Panc1 (cell line): ENCODE measurements at regions not wholly inside any gene's neighbourhood (a gene's known extent, or its start where the extent isn't known, plus 50 kb on each side); places are given as distances from the start of the nearest gene placed in this dataset.

Experiments used
- ATAC-seq: fragments of 200-7000 bp; cut with Tn5 transposase; 2 replicates; pipeline ENCODE4 v1.9.1; 2020; ENCODE audit warnings: mild to moderate bottlenecking, moderate library complexity
- BruUV-seq: library from RNA; stranded (reverse); fragments of 400-500 nt; replicated peaks from 2 replicates; lab custom pipeline; 2021; lab: Mats Ljungman, UMichigan
- CTCF ChIA-PET: fragments of 300-600 bp; sonication (Branson Sonifier 250); formaldehyde crosslinking; loops from one replicate; lab custom pipeline; 2022; ENCODE audit warnings: antibody characterized with exemption; lab: Charles Lee
- POLR2A ChIA-PET: fragments of 300-600 bp; sonication (Branson Sonifier 250); formaldehyde crosslinking; loops from one replicate; lab custom pipeline; 2022; ENCODE audit warnings: antibody characterized with exemption; lab: Charles Lee
- DNase-seq: peaks from one replicate; pipeline ENCODE4 v3.0.0-alpha.2; 2010; ENCODE audit warnings: low read depth, low spot score
- H3K27ac ChIP-seq: 2 replicates; pipeline ENCODE4 v1.5.1; 2011; ENCODE audit warnings: mild to moderate bottlenecking, low read length, inconsistent platforms
- H3K27me3 ChIP-seq: fragments of 200-500 bp; sonication (Bioruptor generic); 2 replicates; pipeline ENCODE4 v1.6.0; 2014; ENCODE audit warnings: low read length, inconsistent platforms; ENCODE audit not compliant: control insufficient read depth, insufficient read depth
- H3K36me3 ChIP-seq: fragments of 200-500 bp; sonication (Bioruptor generic); 2 replicates; pipeline ENCODE4 v1.5.1; 2014; ENCODE audit warnings: inconsistent platforms, mild to moderate bottlenecking, low read length, moderate library complexity; ENCODE audit not compliant: control insufficient read depth, insufficient read depth
- H3K4me1 ChIP-seq: 2 replicates; pipeline ENCODE4 v1.5.1; 2011; ENCODE audit warnings: inconsistent platforms, mild to moderate bottlenecking, low read length, moderate library complexity; ENCODE audit not compliant: control insufficient read depth, insufficient read depth
- H3K4me3 ChIP-seq, 2 experiments: 2 replicates each; pipeline ENCODE4 v1.5.1; 2011 to 2012; ENCODE audit warnings: low read depth in 2 of 2, low read length in 2 of 2, mild to moderate bottlenecking in 2 of 2, inconsistent platforms in 1 of 2, moderate library complexity in 1 of 2
- H3K9me3 ChIP-seq: fragments of 200-500 bp; sonication (Bioruptor generic); 2 replicates; pipeline ENCODE4 v1.5.1; 2014; ENCODE audit warnings: low read depth, mild to moderate bottlenecking, inconsistent platforms, low read length, moderate library complexity; ENCODE audit not compliant: control insufficient read depth, insufficient read depth
- CTCF ChIP-seq: fragments of 450-650 bp; IDR thresholded peaks from 2 replicates; pipeline ENCODE4 v1.5.1; 2017; ENCODE audit warnings: mild to moderate bottlenecking
- POLR2AphosphoS5 ChIP-seq: IDR thresholded peaks from 2 replicates; pipeline ENCODE4 v1.6.1; 2012; ENCODE audit warnings: mild to moderate bottlenecking, low read depth, low read length, moderate library complexity
- REST ChIP-seq, 2 experiments: IDR thresholded peaks; 2 replicates each; pipeline ENCODE4 v1.6.1; 2011 to 2012; ENCODE audit warnings: low read depth in 2 of 2, control low read depth in 1 of 2, low read length in 1 of 2, mild to moderate bottlenecking in 1 of 2, moderate library complexity in 1 of 2; ENCODE audit not compliant: insufficient read depth in 1 of 2
- SIN3A ChIP-seq: IDR thresholded peaks from 2 replicates; pipeline ENCODE4 v1.6.1; 2012; ENCODE audit warnings: low read depth, mild to moderate bottlenecking, low read length, moderate library complexity, borderline replicate concordance; ENCODE audit not compliant: insufficient read depth
- TCF7L2 ChIP-seq: IDR thresholded peaks from 2 replicates; pipeline ENCODE4 v1.6.1; 2011; ENCODE audit warnings: mild to moderate bottlenecking, low read depth, low read length, inconsistent platforms
- in situ Hi-C: cut with HindIII; loops from 2 replicates; pipeline ENCODE4 v1.10.0; 2016; ENCODE audit warnings: low sequenced_read_pairs, low pct_unique_long_range_greater_than_20kb
- intact Hi-C: fragments of 100-400 bp; cut with micrococcal nuclease; formaldehyde crosslinking; loops from one replicate; pipeline ENCODE4 v1.10.0; 2022; ENCODE audit not compliant: unreplicated experiment

- POLR2A ChIA-PET, result no interaction called here
- intact Hi-C loops, result no loop called here
Measured at GRCh38 chr3:164451072-164451910, 627.0 kb downstream of the SI start.

More at GRCh38 chr3:164451072-164451910, 627.0 kb downstream of the SI start:
- no peak overlapping the region for H3K27ac ChIP-seq
- ATAC-seq (no peak), DNase-seq (no peak)
- no peak overlapping the region for H3K4me3 ChIP-seq
- no peaks in the 10 kb centered on the region for H3K27me3 ChIP-seq
- no peaks in the 10 kb centered on the region for H3K36me3 ChIP-seq
- TF ChIP-seq SIN3A, result no peak
- no peak for TF ChIP-seq CTCF
- no peak for TF ChIP-seq REST (IDR thresholded peaks at IDR 0.05; ENCODE audit: insufficient read depth in 1 of 2, low read depth in 2 of 2, low read length in 1 of 2)
- TF ChIP-seq POLR2AphosphoS5, result no peak
- TF ChIP-seq TCF7L2, result no peak
- in situ Hi-C loops, result no loop called here
- no peaks in the 10 kb centered on the region for H3K4me1 ChIP-seq
- no peaks in the 10 kb centered on the region for H3K9me3 ChIP-seq
- CTCF ChIA-PET, result no interaction called here
- no TSS peak for BruUV-seq
